Urothelium cell line (cell line): ENCODE measurements at regions not wholly inside any gene's neighbourhood (a gene's known extent, or its start where the extent isn't known, plus 50 kb on each side); places are given as distances from the start of the nearest gene placed in this dataset.

Experiments
- DNase-seq: peaks from one replicate; pipeline ENCODE4 v3.0.0; 2011; ENCODE audit warnings: low spot score, mixed read lengths
- FAIRE-seq: peaks from 2 replicates; lab custom pipeline; 2011; peaks lifted over from hg19 to GRCh38; lab: Jason Lieb, UNC

DNA sequence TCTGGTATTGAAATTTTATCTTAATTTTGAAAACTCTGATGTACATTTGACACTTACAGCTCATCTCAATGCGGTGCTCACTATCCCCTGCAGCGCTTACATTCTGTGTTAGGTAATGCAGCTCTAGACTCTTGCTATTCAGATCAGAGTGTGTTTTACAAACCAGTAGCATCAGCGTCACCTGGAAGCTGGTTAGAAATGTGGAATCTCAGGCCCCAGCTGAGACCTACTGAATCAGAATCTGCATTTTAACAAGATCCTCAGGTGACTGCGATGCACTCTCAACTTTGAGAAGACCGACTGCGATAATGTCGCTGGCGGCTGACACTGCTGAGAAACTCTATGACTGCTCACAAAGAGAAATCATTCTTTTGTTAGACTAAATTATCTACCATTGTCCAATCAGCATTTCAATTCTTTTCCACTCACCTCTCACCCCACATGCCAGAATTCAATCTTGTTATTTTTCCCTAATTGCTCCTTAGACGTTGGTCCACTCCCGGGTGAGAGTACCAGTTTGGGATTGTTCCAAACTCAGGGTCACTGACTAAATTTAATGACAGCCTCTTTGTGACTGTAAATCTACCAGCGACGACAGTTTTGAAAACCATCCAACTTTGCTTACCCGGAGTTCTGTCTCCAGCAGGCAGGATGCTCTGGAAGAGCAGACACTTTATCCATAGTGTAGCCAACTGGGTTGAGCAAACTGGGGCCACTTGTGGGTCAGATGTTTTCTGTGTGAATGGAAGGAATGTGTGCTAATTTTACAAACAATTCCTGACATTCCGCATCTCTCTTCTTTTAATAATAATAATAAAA, 140.1 kb upstream of the BTBD3 start:
- DNase-seq, result peak; percentile 35
- no peak for FAIRE-seq

DNA sequence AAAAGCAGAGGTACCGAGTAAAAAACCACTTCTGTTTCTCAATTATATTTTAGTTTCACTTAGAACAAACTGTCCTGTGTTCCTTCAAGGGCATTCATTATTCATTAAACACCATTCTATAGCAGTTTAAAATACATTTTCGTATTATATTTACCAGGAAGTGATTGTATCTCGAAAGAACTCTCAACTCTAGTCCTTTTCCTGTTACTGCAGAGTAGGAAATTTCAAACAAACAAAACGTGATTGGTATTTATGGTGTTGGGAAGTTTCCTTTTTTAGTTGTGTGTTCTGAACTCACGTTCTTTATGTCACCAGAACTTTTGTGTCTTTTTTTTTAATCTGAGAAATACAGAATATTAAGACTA, 139.5 kb upstream of the BTBD3 start:
- FAIRE-seq (no peak), DNase-seq (no peak)

- no peak for DNase-seq
- FAIRE-seq, result no peak
Observed at GRCh38 chr20:11780765-11781369, 136.8 kb upstream of the BTBD3 start.

DNA sequence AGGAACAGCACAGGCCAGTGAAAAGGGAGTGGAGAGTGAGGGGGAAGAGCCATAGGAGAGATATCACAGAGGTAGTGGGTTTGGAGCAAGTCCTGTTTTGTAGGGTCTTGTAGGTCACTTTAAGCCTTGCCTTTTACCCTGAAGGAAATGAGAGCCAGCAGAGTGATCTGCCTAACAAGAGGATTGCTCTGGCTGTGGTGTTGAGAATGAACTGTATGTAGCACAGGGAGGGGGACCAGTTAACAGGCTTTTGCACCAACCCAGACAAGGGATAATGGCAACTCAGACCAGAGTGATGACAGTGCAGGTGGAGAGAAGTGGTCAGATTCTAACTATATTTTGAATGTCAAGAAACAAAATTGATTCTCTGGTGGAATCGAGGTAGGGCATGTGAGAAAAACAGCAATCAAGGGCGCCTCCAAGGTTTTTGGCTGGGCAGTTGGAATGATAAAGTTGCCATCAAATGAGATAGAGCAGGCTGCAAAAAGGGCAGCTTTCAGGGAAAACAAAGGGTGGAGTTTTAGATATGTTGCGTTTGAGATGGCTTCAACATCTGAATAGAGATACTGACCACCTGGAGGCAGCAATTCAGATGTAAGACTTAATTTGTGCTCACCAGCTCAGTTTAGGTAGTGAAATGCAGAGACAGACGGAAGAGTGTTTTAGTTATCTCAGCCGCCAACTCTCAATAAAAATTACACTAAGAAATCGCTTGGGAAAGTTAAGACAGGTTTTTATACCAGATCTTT, 134.4 kb upstream of the BTBD3 start:
- DNase-seq (no peak), FAIRE-seq (no peak)

GRCh38 chr20:11785885-11786507, 131.7 kb upstream of the BTBD3 start:
- DNase-seq (no peak), FAIRE-seq (no peak)

- FAIRE-seq (no peak), DNase-seq (no peak)
Observed at GRCh38 chr20:11790046-11790445, 127.6 kb upstream of the BTBD3 start.

GRCh38 chr20:11791316-11791715, 126.4 kb upstream of the BTBD3 start:
- DNase-seq (no peak), FAIRE-seq (no peak)

- no peak for FAIRE-seq
Observed at GRCh38 chr20:11791835-11792567, 125.7 kb upstream of the BTBD3 start.

DNA sequence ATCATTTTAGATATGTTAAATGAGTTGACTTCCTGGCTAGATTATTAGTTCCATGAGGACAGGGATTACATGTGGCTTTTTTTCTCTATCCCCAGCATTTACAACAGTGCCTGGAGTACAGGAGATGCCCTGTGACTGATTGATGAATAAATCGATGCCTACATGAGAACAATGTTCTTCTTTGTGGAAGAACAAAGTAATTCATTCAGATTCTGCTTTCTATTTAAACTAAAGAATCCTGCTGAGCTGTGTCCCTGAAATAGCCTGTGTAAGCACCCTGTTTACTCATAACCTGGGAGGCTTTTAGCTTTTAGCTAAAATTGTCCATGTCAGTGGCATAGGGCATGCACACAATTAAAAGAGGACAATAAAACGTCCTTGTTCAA, 125.1 kb upstream of the BTBD3 start:
- DNase-seq (no peak), FAIRE-seq (no peak)

More at GRCh38 chr20:11791835-11792567, 125.7 kb upstream of the BTBD3 start:
- peak; percentile 53 for DNase-seq

- DNase-seq (no peak), FAIRE-seq (no peak)
Observed at GRCh38 chr20:11794525-11794924, 123.2 kb upstream of the BTBD3 start.

DNA sequence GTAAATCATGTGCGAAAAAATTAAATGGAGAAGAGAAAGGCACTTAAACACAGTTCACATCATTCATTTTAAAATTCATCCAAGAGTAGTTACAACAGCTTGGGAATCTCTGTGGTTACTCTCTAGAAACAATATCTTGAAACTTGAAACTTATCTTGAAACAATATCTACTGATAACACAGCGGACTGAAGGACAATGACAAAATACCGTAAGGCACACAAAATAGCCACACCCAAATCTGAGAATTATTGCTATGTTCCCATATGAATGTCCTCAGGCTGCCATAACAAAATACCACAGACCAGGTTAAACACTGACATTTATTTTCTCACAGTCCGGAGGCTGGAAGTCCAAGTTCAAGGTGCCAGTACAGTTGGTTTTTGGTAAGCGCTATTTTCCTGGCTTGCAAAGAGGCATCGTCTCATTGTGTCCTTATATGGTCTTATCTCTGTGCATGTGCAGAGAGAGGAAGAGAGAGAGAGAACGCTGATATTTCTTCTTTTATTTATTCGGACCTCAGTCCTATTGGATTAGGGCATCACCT, 122.5 kb upstream of the BTBD3 start:
- DNase-seq, result no peak
- FAIRE-seq, result no peak

DNA sequence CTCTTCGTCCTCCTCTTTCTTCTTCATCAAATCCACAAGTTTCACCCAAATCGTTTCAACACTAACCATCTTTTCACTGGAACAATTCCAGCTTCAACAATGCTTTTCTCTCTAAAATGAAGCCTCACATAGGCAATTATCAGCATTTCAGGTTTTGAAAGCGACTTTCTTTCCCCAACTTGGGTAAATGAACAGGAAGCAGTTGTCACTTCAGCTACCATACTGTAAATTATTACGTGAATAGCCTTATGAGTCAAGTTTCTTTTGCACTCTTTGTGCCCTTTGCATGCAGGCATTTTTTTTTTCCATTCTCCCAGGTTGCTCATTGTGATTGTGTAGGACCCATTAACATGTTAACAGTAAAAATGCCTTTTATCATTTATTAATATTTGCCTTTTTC, 121.7 kb upstream of the BTBD3 start:
- no peak for FAIRE-seq
- DNase-seq, result no peak

DNA sequence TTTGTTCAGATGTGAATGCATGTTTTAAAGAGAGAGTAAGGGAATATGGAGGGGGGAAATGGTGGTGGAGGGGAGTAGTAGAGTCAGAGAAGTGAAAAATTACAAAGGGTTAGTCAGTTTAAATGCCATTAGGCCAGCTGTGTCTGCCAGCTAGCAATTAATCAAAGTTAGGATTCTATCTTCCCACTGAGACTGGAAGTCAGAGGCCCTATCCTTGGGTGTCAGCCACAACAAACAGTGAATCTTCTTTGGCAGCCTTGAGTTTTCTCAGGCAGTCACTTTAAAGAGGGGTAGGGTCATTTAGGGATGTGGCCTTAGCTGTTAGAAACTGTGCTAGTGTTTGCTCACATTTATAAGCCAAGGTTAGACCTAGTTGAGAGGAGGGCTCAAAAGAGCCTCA, 120.5 kb upstream of the BTBD3 start:
- FAIRE-seq (no peak), DNase-seq (no peak)

GRCh38 chr20:11799281-11799684, 118.4 kb upstream of the BTBD3 start:
- FAIRE-seq (no peak), DNase-seq (no peak)

DNA sequence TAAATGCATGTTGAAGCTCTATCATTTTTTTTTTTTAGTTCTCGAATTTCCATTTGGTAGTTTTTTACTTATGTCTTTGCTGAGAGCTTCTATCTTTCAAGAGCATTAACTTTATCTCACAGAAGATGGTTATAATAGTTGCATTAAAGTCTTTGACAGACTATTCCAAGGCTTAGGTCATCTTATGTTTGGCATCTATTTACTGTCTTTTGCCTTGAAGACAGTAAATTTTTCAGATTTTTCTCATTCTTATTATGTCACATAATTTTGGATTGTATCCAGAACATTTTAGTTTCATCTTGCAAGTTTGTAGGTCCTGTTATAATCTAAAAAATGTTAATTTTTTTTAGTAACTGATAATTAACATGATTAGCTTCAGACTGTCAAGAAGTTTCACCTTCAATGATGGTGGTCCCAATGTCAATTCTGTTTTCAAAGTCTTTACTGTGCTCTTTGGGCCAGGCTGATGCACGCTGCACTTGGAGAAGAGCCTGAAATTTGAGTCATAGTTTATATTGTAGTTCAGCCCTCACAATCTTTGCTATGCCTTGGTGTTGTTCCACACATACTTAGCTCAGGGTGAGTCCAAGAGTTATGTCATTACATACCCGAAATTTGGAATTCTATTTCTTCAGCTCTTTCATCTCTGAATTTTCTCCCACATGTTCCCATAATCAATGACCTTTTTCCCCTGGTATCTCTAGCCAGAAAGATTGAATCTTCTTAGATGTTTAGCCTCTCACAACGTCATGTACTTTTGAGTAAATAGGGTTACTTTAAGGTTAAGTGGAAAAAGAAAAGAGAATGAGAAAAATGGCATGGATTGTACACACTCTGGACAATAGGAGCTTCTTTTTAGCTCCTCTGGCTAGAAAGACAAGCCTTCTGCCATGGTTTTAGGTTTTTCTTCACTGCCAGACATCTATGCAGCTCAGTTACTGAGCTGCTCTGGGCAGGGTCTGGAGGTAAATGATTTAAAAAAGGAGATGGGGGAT, 110.3 kb upstream of the BTBD3 start:
- FAIRE-seq (peak; percentile 50), DNase-seq (peak; percentile 69)

DNA sequence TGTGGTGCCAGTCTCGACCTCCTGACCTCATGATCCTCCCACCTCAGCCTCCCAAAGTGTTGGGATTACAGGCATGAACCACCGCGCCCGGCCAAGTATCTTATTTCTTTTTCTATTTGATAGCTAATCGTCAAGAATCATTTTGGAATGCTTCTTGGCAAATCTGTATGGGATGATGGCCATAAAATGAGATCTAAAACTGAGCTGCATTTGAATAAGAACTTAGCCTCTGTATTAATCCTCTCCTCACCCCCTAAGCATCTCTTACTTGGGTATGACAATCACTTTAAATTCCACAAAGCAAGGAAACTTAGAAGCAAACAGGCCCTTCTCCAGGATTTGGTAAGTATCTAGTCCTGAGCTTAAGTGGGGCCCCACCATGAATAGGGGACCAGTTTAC, 108.9 kb upstream of the BTBD3 start:
- no peak for FAIRE-seq

GRCh38 chr20:11810311-11811083, 107.2 kb upstream of the BTBD3 start:
- DNase-seq (no peak), FAIRE-seq (no peak)

More for the DNA sequence above, 108.9 kb upstream of the BTBD3 start:
- DNase-seq, result no peak

DNA sequence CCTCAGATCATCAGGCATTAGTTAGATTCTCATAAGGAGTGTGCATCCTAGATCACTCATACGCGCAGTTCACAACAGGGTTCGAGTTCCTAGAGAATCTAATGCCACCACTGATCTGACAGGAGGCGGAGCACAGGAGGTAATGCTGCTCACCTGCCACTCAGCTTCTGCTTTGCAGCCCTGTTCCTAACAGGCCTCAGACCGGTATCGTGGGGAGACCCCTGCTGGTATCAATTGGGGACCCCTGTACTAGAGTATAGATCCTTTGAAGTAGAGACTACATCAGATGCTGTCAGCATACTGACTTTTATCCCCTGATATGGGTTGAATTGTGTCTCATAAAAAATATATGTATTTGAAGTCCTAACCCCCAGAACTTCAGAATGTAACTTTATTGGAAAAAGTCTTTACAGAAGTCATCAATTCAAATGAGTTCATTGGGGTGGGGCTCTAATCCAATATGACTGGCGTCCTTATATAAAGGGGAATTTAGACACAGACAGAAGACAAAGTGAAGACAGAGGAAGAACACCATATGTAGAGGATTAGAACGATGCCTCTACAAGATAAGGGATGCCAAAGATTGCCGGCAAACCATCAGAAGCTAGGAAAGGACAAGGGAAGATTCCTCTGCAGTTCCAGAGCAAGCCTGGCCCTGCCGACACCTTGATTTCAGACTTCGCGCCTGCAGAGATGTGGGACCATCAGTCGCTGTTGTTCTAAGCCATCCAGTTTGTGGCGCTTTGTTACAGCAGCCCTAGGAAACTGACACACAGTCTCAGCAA, 104.4 kb upstream of the BTBD3 start:
- no peak for FAIRE-seq
- DNase-seq, result no peak
